ENCODE measurements at regions not wholly inside any gene's neighbourhood (a gene's known extent, or its start where the extent isn't known, plus 50 kb on each side); places are given as distances from the start of the nearest gene placed in this dataset.

DNA sequence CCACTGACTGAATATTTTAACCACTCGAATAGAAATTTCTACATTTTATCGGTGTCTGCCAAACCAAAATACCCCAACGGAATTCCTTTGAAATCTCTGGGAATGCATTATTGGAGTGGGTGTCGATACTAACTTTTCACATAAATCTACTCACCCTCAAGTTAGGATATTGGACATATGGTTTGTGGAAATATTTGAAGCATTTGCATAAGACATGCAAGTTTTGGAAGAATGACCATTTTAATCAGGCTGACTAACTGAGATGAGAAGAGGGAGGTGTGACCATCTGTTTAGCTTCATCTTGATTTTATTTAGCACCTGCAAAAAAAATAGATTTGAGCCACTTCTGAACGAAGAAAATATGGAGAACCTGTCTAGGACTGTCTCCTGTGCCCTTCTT lies 61.2 kb downstream of the KLF6 start:
- H3K4me3 ChIP-seq (ENCODE audit: low read length): no peak overlapping the region
- H3K27ac ChIP-seq (ENCODE audit: low read length): no peak overlapping the region
- no peak for DNase-seq
- no peaks in the 10 kb centered on the region for H3K4me1 ChIP-seq (ENCODE audit: low read length)
- no peaks in the 10 kb centered on the region for H3K79me2 ChIP-seq (ENCODE audit: low read length)
- H3K27me3 ChIP-seq (ENCODE audit: low read length): no peaks in the 10 kb centered on the region
- no peaks in the 10 kb centered on the region for H3K9me3 ChIP-seq (ENCODE audit: low read length)
- H2AFZ ChIP-seq (ENCODE audit: low read length): no peak overlapping the region
- H4K20me1 ChIP-seq (ENCODE audit: insufficient read depth, low read depth, low read length): no peaks in the 10 kb centered on the region
- no peak overlapping the region for H3K9ac ChIP-seq (ENCODE audit: low read length)
- H3K4me2 ChIP-seq (ENCODE audit: low read depth, low read length, poor library complexity, severe bottlenecking): no peak overlapping the region
- H3K9me2 ChIP-seq (replicated peaks; ENCODE audit: insufficient read depth, low read length): no peaks in the 10 kb centered on the region
- H3K36me3 ChIP-seq (ENCODE audit: insufficient read depth, low read length): no peaks in the 10 kb centered on the region

DNA sequence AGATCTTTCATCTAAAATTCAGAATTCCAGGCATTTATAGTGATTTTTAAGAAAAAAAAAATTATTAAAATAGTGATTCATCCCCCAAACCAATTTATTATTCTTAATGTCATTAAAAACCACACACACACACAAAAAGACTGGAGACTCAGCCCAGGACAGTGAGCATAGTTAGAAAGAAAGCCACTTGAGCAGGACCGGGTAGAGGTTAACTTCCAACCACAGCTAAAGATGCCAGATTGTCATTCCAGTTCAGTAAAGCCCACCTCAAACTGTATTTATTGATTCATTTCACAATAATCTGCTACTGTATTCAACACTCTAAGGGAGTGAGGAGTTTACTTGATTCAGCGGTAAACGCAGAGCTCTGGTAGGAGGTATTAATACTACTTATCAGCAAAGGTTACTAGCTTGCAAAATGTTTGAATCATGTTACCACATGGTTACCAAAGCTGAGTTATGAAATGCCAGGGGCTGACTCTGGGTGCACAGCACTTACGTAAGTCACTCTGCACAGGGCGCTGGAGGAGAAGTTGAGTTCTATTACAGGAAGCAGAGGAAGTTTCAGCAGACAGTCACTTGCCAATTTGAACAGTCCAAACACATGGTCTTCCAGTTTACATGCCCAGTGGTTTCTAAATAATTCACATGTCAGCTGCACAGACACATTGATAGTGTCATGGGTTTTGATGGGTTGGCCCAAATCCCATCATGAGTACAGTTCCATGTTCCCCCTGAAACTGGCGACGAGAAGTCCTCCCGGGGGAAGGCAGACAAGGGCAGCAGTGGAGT lies 64.6 kb downstream of the KLF6 start:
- no peak overlapping the region for H3K27ac ChIP-seq (ENCODE audit: low read length)
- no peak for DNase-seq
- no peak overlapping the region for H2AFZ ChIP-seq (ENCODE audit: low read length)
- no peaks in the 10 kb centered on the region for H3K79me2 ChIP-seq (ENCODE audit: low read length)
- H3K36me3 ChIP-seq (ENCODE audit: insufficient read depth, low read length): no peaks in the 10 kb centered on the region
- no peak overlapping the region for H3K4me2 ChIP-seq (ENCODE audit: low read depth, low read length, poor library complexity, severe bottlenecking)
- H4K20me1 ChIP-seq (ENCODE audit: insufficient read depth, low read depth, low read length): no peaks in the 10 kb centered on the region
- no peaks in the 10 kb centered on the region for H3K9me3 ChIP-seq (ENCODE audit: low read length)
- H3K9ac ChIP-seq (ENCODE audit: low read length): no peak overlapping the region
- no peaks in the 10 kb centered on the region for H3K9me2 ChIP-seq (replicated peaks; ENCODE audit: insufficient read depth, low read length)
- no peak overlapping the region for H3K4me3 ChIP-seq (ENCODE audit: low read length)
- H3K27me3 ChIP-seq (ENCODE audit: low read length): no peaks in the 10 kb centered on the region
- no peaks in the 10 kb centered on the region for H3K4me1 ChIP-seq (ENCODE audit: low read length)

DNA sequence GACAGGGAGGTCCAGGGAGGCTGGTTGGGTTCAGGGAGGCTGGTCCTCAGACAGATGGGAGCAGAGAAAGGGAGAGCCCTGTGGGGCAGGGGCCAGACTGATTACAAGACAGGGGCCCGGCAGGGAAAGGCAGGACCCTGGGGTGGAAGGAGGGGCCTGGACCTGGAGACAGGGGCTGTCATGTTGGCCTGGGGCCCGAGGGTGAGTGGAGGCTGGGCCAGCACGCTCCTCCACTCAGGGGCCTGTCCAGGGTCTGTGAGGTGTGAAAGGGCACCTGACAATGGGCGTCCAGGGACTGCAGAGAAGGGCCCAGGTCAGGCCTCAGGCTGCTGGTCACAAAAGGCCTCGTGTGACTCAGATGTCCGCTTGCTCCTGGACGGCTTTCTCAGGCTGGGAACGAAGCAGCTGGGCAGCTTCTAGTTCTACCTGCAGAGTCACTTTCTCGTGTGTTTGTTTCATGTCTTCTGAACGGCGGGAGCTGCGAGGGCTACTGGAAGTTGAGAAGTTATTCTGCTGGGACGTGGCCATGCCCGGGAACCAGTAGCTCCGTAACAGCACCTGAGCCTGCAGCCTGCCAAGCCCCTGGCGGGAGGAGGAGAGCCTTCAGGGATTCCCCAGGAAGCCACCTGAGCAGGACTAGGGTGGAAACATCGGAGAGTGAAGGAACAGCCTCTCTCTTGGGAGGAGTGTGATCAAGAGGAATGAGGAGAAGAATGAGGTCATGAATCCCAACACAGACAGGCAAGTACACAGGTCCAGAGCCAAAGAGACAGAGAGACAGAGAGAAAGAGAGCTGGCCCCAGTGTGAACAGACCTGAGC lies 65.8 kb downstream of the KLF6 start:
- Histone ChIP-seq H3K4me1 (ENCODE audit: low read length) (no peaks in the 10 kb centered on the region), H3K9me3 (ENCODE audit: low read length) (no peaks in the 10 kb centered on the region), H3K4me3 (ENCODE audit: low read length) (no peak overlapping the region), H3K36me3 (ENCODE audit: insufficient read depth, low read length) (no peaks in the 10 kb centered on the region), H3K27ac (ENCODE audit: low read length) (no peak overlapping the region), H3K9me2 (replicated peaks; ENCODE audit: insufficient read depth, low read length) (no peaks in the 10 kb centered on the region), H3K9ac (ENCODE audit: low read length) (no peak overlapping the region), H3K27me3 (ENCODE audit: low read length) (no peaks in the 10 kb centered on the region), H3K4me2 (ENCODE audit: low read depth, low read length, poor library complexity, severe bottlenecking) (no peak overlapping the region), H3K79me2 (ENCODE audit: low read length) (no peaks in the 10 kb centered on the region), H2AFZ (ENCODE audit: low read length) (no peak overlapping the region), H4K20me1 (ENCODE audit: insufficient read depth, low read depth, low read length) (no peaks in the 10 kb centered on the region)
- no peak for DNase-seq

DNA sequence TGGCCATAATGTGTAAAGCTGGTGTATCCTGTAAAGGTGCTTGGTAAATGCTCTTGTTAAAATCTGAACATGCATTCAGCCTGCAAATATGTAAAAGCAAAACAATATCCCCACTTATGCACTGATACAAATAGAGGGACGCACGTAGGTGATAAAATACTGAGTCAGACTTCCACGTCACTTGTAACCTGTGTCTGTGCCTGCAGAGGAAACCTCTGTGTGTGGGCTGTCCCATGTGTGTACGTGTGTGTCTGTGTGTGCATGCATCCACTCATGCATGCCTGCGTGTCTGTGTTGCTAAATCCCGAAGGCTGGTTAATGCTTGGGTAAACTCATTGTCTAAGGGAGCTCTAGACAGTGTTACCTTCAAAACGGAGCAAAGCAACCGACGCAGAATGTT lies 68.9 kb downstream of the KLF6 start:
- no peaks in the 10 kb centered on the region for H3K27me3 ChIP-seq (ENCODE audit: low read length)
- H3K9me2 ChIP-seq (replicated peaks; ENCODE audit: insufficient read depth, low read length): no peaks in the 10 kb centered on the region
- H2AFZ ChIP-seq (ENCODE audit: low read length): no peak overlapping the region
- H3K4me2 ChIP-seq (ENCODE audit: low read depth, low read length, poor library complexity, severe bottlenecking): no peak overlapping the region
- H3K4me1 ChIP-seq (ENCODE audit: low read length): no peaks in the 10 kb centered on the region
- H3K36me3 ChIP-seq (ENCODE audit: insufficient read depth, low read length): no peaks in the 10 kb centered on the region
- H4K20me1 ChIP-seq (ENCODE audit: insufficient read depth, low read depth, low read length): no peaks in the 10 kb centered on the region
- DNase-seq: no peak
- H3K27ac ChIP-seq (ENCODE audit: low read length): no peak overlapping the region
- H3K4me3 ChIP-seq (ENCODE audit: low read length): no peak overlapping the region
- no peaks in the 10 kb centered on the region for H3K9me3 ChIP-seq (ENCODE audit: low read length)
- no peak overlapping the region for H3K9ac ChIP-seq (ENCODE audit: low read length)
- no peaks in the 10 kb centered on the region for H3K79me2 ChIP-seq (ENCODE audit: low read length)

DNA sequence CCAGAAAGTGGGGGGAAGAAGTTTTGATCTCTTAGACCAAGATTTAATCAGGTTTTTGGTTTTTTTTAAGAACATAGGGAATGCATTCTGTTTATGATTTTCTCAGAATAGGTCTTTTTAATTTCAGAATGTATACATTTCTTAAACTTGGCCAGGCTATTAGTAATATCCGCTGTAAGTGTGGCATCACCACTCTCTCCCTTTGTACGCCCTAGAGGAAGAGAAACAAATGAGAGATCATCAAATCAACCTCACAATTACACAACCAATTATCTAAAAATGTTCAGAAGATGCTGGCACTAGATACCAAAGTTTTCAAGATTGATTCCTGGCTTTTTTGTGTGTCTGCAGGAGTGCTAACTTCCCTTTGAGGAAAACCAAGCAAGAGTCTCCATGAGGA lies 70.0 kb downstream of the KLF6 start:
- no peaks in the 10 kb centered on the region for H3K9me2 ChIP-seq (replicated peaks; ENCODE audit: insufficient read depth, low read length)
- H3K4me2 ChIP-seq (ENCODE audit: low read depth, low read length, poor library complexity, severe bottlenecking): no peak overlapping the region
- no peak overlapping the region for H3K4me3 ChIP-seq (ENCODE audit: low read length)
- no peaks in the 10 kb centered on the region for H3K9me3 ChIP-seq (ENCODE audit: low read length)
- H3K4me1 ChIP-seq (ENCODE audit: low read length): no peaks in the 10 kb centered on the region
- no peaks in the 10 kb centered on the region for H3K27me3 ChIP-seq (ENCODE audit: low read length)
- no peak overlapping the region for H3K9ac ChIP-seq (ENCODE audit: low read length)
- no peaks in the 10 kb centered on the region for H4K20me1 ChIP-seq (ENCODE audit: insufficient read depth, low read depth, low read length)
- DNase-seq: no peak
- no peak overlapping the region for H3K27ac ChIP-seq (ENCODE audit: low read length)
- no peak overlapping the region for H2AFZ ChIP-seq (ENCODE audit: low read length)
- no peaks in the 10 kb centered on the region for H3K79me2 ChIP-seq (ENCODE audit: low read length)
- no peaks in the 10 kb centered on the region for H3K36me3 ChIP-seq (ENCODE audit: insufficient read depth, low read length)

DNA sequence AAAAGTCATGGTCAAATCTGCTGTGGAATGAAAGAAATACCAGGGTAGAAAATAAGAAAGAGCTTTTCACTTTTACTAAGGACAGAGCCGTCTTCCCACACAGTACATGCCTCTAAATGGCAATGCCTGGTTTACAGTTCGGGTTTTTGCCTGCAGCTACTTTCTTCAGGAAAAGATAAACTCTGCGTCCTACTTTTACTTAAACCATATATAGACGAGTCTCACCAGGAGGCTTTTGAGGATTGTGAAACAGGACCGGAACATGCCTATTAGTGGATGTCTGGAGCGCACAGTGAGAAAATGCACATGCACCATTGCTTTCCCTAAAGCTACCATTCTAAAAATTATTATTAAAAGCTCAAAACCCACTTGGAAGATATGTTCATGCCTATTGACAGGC lies 70.5 kb downstream of the KLF6 start:
- H3K4me2 ChIP-seq (ENCODE audit: low read depth, low read length, poor library complexity, severe bottlenecking): no peak overlapping the region
- H3K4me1 ChIP-seq (ENCODE audit: low read length): no peaks in the 10 kb centered on the region
- no peaks in the 10 kb centered on the region for H3K9me2 ChIP-seq (replicated peaks; ENCODE audit: insufficient read depth, low read length)
- DNase-seq: no peak
- no peaks in the 10 kb centered on the region for H4K20me1 ChIP-seq (ENCODE audit: insufficient read depth, low read depth, low read length)
- no peaks in the 10 kb centered on the region for H3K9me3 ChIP-seq (ENCODE audit: low read length)
- H3K36me3 ChIP-seq (ENCODE audit: insufficient read depth, low read length): no peaks in the 10 kb centered on the region
- H2AFZ ChIP-seq (ENCODE audit: low read length): no peak overlapping the region
- no peaks in the 10 kb centered on the region for H3K79me2 ChIP-seq (ENCODE audit: low read length)
- H3K9ac ChIP-seq (ENCODE audit: low read length): no peak overlapping the region
- H3K4me3 ChIP-seq (ENCODE audit: low read length): no peak overlapping the region
- no peaks in the 10 kb centered on the region for H3K27me3 ChIP-seq (ENCODE audit: low read length)
- H3K27ac ChIP-seq (ENCODE audit: low read length): no peak overlapping the region

DNA sequence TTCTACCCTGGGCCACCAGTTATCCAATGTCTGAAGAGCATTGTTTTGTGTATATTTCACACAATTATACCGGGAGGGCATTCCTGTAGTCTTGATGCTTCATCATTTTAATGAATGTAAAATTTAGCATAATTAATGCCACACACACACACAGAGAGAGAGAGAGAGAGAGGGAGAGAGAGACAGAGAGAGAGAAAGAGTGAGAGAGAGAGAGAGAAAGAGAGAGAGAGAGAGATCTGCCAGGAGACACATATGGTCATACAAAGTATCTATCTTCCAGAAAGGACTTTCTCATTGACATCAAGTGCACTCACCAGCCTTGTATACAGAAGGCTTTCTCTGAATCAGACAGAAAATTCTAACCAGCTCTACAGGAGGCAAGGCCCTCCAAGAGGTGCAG lies 72.3 kb downstream of the KLF6 start:
- Histone ChIP-seq H3K9me2 (replicated peaks; ENCODE audit: insufficient read depth, low read length) (no peaks in the 10 kb centered on the region), H4K20me1 (ENCODE audit: insufficient read depth, low read depth, low read length) (no peaks in the 10 kb centered on the region), H3K27me3 (ENCODE audit: low read length) (no peaks in the 10 kb centered on the region)

DNA sequence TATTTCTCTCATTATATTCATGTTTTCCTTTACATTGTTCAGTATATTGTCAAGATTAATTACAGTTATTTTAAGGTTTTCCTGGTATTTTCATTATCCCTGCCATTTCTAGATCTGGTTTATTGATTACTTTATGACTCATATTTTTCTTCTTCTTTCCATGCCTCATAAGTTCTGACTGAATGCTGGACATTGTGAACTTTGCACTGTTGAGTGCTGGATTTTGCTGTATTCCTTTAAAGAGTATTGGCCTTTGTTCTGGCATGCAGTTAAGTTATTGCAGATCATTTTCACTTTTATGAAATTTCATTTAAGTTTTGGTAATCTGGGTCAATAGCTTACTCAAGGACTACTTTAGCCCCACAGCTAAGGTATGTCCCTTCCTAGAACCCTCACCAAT lies 73.1 kb downstream of the KLF6 start:
- Histone ChIP-seq H3K36me3 (ENCODE audit: insufficient read depth, low read length) (no peaks in the 10 kb centered on the region), H2AFZ (ENCODE audit: low read length) (no peak overlapping the region), H3K27me3 (ENCODE audit: low read length) (no peaks in the 10 kb centered on the region)

More for the DNA sequence above, 72.3 kb downstream of the KLF6 start:
- no peaks in the 10 kb centered on the region for H3K9me3 ChIP-seq (ENCODE audit: low read length)
- no peak overlapping the region for H3K4me3 ChIP-seq (ENCODE audit: low read length)
- no peak overlapping the region for H3K27ac ChIP-seq (ENCODE audit: low read length)
- no peaks in the 10 kb centered on the region for H3K36me3 ChIP-seq (ENCODE audit: insufficient read depth, low read length)
- no peak overlapping the region for H2AFZ ChIP-seq (ENCODE audit: low read length)
- H3K79me2 ChIP-seq (ENCODE audit: low read length): no peaks in the 10 kb centered on the region
- no peak overlapping the region for H3K4me2 ChIP-seq (ENCODE audit: low read depth, low read length, poor library complexity, severe bottlenecking)
- no peaks in the 10 kb centered on the region for H3K4me1 ChIP-seq (ENCODE audit: low read length)
- DNase-seq: no peak
- no peak overlapping the region for H3K9ac ChIP-seq (ENCODE audit: low read length)

More for the DNA sequence above, 73.1 kb downstream of the KLF6 start:
- H3K4me3 ChIP-seq (ENCODE audit: low read length): no peak overlapping the region
- no peak overlapping the region for H3K27ac ChIP-seq (ENCODE audit: low read length)
- no peaks in the 10 kb centered on the region for H3K9me3 ChIP-seq (ENCODE audit: low read length)
- DNase-seq: no peak
- no peaks in the 10 kb centered on the region for H3K4me1 ChIP-seq (ENCODE audit: low read length)
- H3K9me2 ChIP-seq (replicated peaks; ENCODE audit: insufficient read depth, low read length): no peaks in the 10 kb centered on the region
- H4K20me1 ChIP-seq (ENCODE audit: insufficient read depth, low read depth, low read length): no peaks in the 10 kb centered on the region
- H3K9ac ChIP-seq (ENCODE audit: low read length): no peak overlapping the region
- H3K79me2 ChIP-seq (ENCODE audit: low read length): no peaks in the 10 kb centered on the region
- no peak overlapping the region for H3K4me2 ChIP-seq (ENCODE audit: low read depth, low read length, poor library complexity, severe bottlenecking)

All from Karpas-422 (cell line).